GM10266 (cell line): ENCODE measurements at regions not wholly inside any gene's neighbourhood (a gene's known extent, or its start where the extent isn't known, plus 50 kb on each side); places are given as distances from the start of the nearest gene placed in this dataset.

ENCODE experiments used
- DNase-seq: peaks from one replicate; pipeline ENCODE4 v3.0.0; 2012; ENCODE audit errors: extremely low spot score
- TF ChIP-seq, protein P1 (sequence below): IDR thresholded peaks from 2 replicates; pipeline ENCODE4 v1.5.1; 2012; ENCODE audit warnings: mild to moderate bottlenecking, low read depth; ENCODE audit not compliant: control insufficient read depth, insufficient read depth; ENCODE audit errors: missing control alignments

DNA sequence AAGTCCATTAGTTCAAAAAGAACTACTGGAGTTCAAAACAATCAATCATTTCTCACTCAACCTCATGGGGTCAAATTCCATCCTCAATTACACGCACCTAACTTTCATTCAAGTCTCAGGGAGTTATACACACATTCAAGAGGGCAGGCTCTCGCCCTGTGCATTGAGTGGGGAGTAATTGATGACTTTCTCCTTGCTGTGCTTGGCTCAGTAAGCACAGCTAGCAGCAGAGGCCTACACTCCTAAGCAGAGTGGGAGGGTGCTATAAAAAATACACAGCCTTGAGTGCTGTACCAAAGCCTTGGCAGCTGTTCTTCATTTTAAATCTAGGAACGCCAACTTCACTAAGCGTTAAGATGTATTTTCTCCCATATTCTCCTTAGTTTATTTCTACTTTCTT is 958.3 kb upstream of the ADGRL3 start:
- DNase-seq = no peak
- TF ChIP-seq, protein P1, sequence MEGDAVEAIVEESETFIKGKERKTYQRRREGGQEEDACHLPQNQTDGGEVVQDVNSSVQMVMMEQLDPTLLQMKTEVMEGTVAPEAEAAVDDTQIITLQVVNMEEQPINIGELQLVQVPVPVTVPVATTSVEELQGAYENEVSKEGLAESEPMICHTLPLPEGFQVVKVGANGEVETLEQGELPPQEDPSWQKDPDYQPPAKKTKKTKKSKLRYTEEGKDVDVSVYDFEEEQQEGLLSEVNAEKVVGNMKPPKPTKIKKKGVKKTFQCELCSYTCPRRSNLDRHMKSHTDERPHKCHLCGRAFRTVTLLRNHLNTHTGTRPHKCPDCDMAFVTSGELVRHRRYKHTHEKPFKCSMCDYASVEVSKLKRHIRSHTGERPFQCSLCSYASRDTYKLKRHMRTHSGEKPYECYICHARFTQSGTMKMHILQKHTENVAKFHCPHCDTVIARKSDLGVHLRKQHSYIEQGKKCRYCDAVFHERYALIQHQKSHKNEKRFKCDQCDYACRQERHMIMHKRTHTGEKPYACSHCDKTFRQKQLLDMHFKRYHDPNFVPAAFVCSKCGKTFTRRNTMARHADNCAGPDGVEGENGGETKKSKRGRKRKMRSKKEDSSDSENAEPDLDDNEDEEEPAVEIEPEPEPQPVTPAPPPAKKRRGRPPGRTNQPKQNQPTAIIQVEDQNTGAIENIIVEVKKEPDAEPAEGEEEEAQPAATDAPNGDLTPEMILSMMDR = no peak

DNA sequence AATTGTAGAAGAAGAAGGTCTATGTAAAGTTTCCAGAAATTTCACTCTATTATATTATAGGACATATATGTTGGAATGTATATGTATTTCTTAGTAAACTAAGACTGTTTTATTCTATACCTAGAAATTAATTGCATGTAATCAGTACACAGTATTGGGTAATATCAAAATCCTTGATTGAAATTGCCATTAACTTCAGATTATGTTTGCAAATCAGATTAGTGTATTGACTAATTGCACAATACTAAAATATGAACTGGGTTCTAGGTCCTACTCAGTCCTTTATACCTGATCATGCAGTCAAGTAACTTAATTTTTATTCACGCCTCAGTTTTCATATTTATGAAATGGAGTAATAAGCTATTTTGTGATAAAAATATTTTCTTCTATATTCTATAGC is 950.3 kb upstream of the ADGRL3 start:
- no peak for DNase-seq
- TF ChIP-seq, protein P1 = no peak

DNA sequence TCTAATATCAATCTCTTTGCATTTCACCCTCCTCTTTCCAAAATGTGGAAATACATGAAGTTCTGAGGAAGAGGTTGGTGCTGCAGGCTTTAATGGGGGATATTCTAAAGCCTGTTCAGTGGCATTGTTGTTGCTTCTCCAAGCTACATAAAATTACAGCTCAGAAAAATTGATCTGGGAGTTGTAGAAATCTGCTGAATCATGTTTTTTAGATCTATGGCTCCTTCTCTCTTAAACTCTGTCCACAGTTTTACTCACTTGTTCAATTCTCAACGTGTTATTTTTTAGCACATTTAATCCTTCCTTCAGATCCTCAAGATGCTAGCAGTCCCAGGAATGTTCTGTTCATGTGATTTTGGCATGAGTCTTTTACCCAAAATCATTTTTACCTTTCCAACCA is 949.5 kb upstream of the ADGRL3 start:
- no peak for DNase-seq
- TF ChIP-seq, protein P1 = no peak

DNA sequence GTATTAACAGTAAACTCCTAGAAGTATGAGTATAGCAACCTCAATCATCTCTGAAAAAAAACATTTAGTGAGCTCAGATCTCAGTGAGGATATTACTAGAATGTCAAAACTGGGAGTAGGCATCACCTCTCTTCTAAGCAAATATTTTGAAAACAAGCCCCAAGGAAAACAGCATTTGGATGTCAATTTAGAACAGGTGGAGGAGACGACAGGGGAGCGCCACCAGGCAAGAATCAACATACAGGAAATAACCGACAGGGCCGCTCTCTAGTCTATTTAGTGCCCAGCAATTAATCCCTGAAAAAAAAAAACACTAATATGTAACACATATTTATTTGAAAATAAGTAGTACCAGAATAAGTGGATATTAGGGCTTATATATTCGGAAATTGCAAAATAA is 940.3 kb upstream of the ADGRL3 start:
- TF ChIP-seq, protein P1 = no peak
- DNase-seq = no peak

DNA sequence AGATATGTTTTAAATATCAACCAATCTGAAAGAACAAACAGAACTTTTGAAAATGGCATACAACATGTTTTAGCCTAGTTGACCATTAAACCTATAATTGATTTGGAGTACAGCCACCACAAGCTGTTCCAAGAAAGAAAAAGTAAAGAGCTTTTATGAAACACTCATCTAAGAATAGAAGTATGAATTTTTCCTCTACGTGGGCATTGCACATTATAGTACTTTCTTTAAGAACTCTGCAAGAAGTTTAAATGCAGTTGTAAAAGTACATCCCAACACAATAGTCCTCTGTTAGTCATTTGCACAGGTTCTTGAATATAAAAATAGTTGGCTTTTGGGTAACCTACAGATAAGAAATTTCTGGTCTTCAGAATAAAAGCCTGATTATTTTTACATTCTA is 933.6 kb upstream of the ADGRL3 start:
- DNase-seq = no peak

DNA sequence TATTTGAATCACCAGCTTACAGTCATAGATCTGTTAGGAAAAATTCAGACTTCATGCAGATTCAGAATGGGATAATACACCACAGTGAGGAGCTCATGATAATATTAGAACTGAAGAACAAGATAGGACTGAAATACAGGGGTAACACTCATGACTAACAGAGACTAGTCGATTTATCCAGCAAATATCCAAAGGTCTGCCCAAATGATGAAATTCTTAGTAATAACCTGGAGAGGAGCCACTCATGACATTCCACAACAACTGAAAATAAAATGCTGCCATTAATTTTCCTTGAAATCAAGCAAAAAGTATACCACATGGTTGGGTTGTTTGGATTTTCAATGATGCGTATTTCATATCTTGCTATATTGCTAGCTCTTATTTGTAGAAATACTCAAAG is 903.7 kb upstream of the ADGRL3 start:
- DNase-seq = no peak
- TF ChIP-seq, protein P1 = no peak

More for the DNA sequence above, 933.6 kb upstream of the ADGRL3 start:
- TF ChIP-seq, protein P1 = no peak

DNA sequence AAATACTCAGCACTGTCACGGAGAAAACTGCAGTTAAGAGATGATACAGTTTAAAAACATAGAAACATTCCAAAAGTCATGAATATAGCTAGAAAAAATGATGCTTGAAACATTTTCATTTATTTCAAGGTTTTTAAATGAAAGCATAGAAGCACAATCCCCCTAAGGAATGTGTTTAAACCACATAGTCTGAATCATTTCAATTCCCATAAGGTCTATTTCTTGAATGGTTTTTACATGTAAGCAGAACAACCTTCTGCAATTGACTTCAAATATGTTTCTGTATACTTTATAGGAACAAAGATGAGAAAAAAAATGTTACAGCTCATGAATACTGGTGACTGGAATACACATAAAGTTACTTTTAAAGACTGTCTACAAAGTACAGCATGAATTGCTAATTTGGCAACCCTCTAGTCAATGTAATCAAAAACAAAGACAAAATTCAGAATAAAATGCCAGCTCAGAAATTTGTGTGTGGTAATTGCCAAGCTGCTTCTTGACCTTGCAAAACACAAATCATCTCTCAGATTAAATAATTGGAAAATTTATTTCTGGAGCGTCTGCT is 886.4 kb upstream of the ADGRL3 start:
- TF ChIP-seq, protein P1 = no peak
- DNase-seq = no peak
